Colonic mucosa (tissue), 4 donors: ENCODE measurements at regions not wholly inside any gene's neighbourhood (a gene's known extent, or its start where the extent isn't known, plus 50 kb on each side); places are given as distances from the start of the nearest gene placed in this dataset.

Experiments
- DNase-seq: peaks from one replicate; pipeline ENCODE4 v3.0.0-alpha.2; 2020
- H3K27ac ChIP-seq: fragments of 200-600 bp; one replicate; pipeline ENCODE4 v1.8.0; 2021
- H3K27me3 ChIP-seq: fragments of 200-600 bp; one replicate; pipeline ENCODE4 v1.8.0; 2021
- H3K36me3 ChIP-seq: fragments of 200-600 bp; one replicate; pipeline ENCODE4 v1.8.0; 2021
- H3K4me1 ChIP-seq: fragments of 200-600 bp; one replicate; pipeline ENCODE4 v1.8.0; 2021; ENCODE audit warnings: mild to moderate bottlenecking
- H3K4me3 ChIP-seq: fragments of 200-600 bp; one replicate; pipeline ENCODE4 v1.8.0; 2021
- H3K9ac ChIP-seq, 2 donors: one replicate each; pipeline ENCODE4 v1.7.0; 2013; ENCODE audit warnings: control low read depth in 2 of 2, low read depth in 2 of 2, low read length in 2 of 2
- H3K9me3 ChIP-seq: fragments of 200-600 bp; one replicate; pipeline ENCODE4 v1.8.0; 2021
- intact Hi-C: fragments of 100-400 bp; cut with DNase I; formaldehyde crosslinking; loops from one replicate; pipeline ENCODE4 v1.14.1; 2022
- TF ChIP-seq, protein P1 (sequence below): fragments of 200-600 bp; IDR thresholded peaks from one replicate; pipeline ENCODE4 v1.8.0; 2022; ENCODE audit warnings: antibody characterized with exemption, mild to moderate bottlenecking
- donor health status: healthy.
- donor health status: DM: no; HTN: no; CAD: no.
- donor health status: DM: no; HTN: no; CAD: no.

GRCh38 chr11:113528982-113529381, 53.8 kb upstream of the DRD2 start:
- no peaks in the 10 kb centered on the region for H3K9me3 ChIP-seq
- intact Hi-C loops = no loop called here
- TF ChIP-seq, protein P1, sequence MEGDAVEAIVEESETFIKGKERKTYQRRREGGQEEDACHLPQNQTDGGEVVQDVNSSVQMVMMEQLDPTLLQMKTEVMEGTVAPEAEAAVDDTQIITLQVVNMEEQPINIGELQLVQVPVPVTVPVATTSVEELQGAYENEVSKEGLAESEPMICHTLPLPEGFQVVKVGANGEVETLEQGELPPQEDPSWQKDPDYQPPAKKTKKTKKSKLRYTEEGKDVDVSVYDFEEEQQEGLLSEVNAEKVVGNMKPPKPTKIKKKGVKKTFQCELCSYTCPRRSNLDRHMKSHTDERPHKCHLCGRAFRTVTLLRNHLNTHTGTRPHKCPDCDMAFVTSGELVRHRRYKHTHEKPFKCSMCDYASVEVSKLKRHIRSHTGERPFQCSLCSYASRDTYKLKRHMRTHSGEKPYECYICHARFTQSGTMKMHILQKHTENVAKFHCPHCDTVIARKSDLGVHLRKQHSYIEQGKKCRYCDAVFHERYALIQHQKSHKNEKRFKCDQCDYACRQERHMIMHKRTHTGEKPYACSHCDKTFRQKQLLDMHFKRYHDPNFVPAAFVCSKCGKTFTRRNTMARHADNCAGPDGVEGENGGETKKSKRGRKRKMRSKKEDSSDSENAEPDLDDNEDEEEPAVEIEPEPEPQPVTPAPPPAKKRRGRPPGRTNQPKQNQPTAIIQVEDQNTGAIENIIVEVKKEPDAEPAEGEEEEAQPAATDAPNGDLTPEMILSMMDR = no peak
- H3K36me3 ChIP-seq = no peaks in the 10 kb centered on the region
- H3K27ac ChIP-seq = no peak overlapping the region
- no peaks in the 10 kb centered on the region for H3K4me1 ChIP-seq
- H3K9ac ChIP-seq = no peak overlapping the region
- no peaks in the 10 kb centered on the region for H3K27me3 ChIP-seq
- no peak overlapping the region for H3K4me3 ChIP-seq
- no peak for DNase-seq

GRCh38 chr11:113526521-113526920, 51.3 kb upstream of the DRD2 start:
- H3K27ac ChIP-seq = no peak overlapping the region
- no peak for DNase-seq
- no peak overlapping the region for H3K9ac ChIP-seq
- TF ChIP-seq, protein P1 = no peak
- no peak overlapping the region for H3K4me3 ChIP-seq
- no peaks in the 10 kb centered on the region for H3K4me1 ChIP-seq
- H3K36me3 ChIP-seq = no peaks in the 10 kb centered on the region
- H3K9me3 ChIP-seq = no peaks in the 10 kb centered on the region
- intact Hi-C loops = no loop called here
- no peaks in the 10 kb centered on the region for H3K27me3 ChIP-seq
